NB4 (cell line): ENCODE measurements at regions not wholly inside any gene's neighbourhood (a gene's known extent, or its start where the extent isn't known, plus 50 kb on each side); places are given as distances from the start of the nearest gene placed in this dataset.

Source experiments
- DNase-seq: peaks from one replicate; pipeline ENCODE4 v3.0.0; 2010; ENCODE audit warnings: low read depth
- H3K4me3 ChIP-seq: one replicate; pipeline ENCODE4 v1.5.1; 2011; ENCODE audit warnings: mild to moderate bottlenecking, low read depth, low read length, moderate library complexity
- CTCF ChIP-seq: IDR thresholded peaks from one replicate; pipeline ENCODE4 v1.5.1; 2012; ENCODE audit warnings: low read depth, low read length
- MAX ChIP-seq: IDR thresholded peaks from 2 replicates; pipeline ENCODE4 v1.6.1; 2011; ENCODE audit warnings: low read depth, low read length
- MYC ChIP-seq: IDR thresholded peaks from 2 replicates; pipeline ENCODE4 v1.6.1; 2011; ENCODE audit warnings: low read depth, low read length
- POLR2A ChIP-seq: IDR thresholded peaks from 2 replicates; pipeline ENCODE4 v1.6.1; 2011; ENCODE audit warnings: mild to moderate bottlenecking; ENCODE audit not compliant: insufficient read length; ENCODE audit errors: extremely low read depth

- DNase-seq, result no peak
- TF ChIP-seq POLR2A (no peak), MAX (no peak), CTCF (no peak)
- no peak overlapping the region for H3K4me3 ChIP-seq
Measured at GRCh38 chr3:168709073-168709472, 613.3 kb upstream of the GOLIM4 start.

GRCh38 chr3:168707900-168708299 is 612.2 kb upstream of the GOLIM4 start:
- no peak for DNase-seq
- TF ChIP-seq MYC, result no peak
- no peak for TF ChIP-seq CTCF
- TF ChIP-seq MAX, result no peak
- TF ChIP-seq POLR2A, result no peak

GRCh38 chr3:168705412-168705811 is 609.7 kb upstream of the GOLIM4 start:
- DNase-seq, result no peak
- no peak overlapping the region for H3K4me3 ChIP-seq
- TF ChIP-seq POLR2A (no peak), MYC (no peak), MAX (no peak), CTCF (no peak)

More at GRCh38 chr3:168707900-168708299, 612.2 kb upstream of the GOLIM4 start:
- H3K4me3 ChIP-seq, result no peak overlapping the region

GRCh38 chr3:168696051-168696450 is 600.3 kb upstream of the GOLIM4 start:
- DNase-seq, result no peak
- no peak for TF ChIP-seq MAX
- TF ChIP-seq CTCF, result no peak
- TF ChIP-seq MYC, result no peak
- no peak for TF ChIP-seq POLR2A

GRCh38 chr3:168693870-168694269 is 598.1 kb upstream of the GOLIM4 start:
- DNase-seq, result no peak
- no peak overlapping the region for H3K4me3 ChIP-seq
- TF ChIP-seq MYC (no peak), CTCF (no peak), MAX (no peak), POLR2A (no peak)

More at GRCh38 chr3:168696051-168696450, 600.3 kb upstream of the GOLIM4 start:
- no peak overlapping the region for H3K4me3 ChIP-seq

- DNase-seq, result no peak
- H3K4me3 ChIP-seq, result no peak overlapping the region
- TF ChIP-seq POLR2A (no peak), MAX (no peak), MYC (no peak), CTCF (no peak)
Measured at GRCh38 chr3:168688267-168688666, 592.5 kb upstream of the GOLIM4 start.
